Left lung (tissue), 4 donors: ENCODE measurements at regions not wholly inside any gene's neighbourhood (a gene's known extent, or its start where the extent isn't known, plus 50 kb on each side); places are given as distances from the start of the nearest gene placed in this dataset.

Experiments used
- ATAC-seq: fragments of 200-7000 bp; cut with Tn5 transposase; one replicate; pipeline ENCODE4 v1.9.1; 2020; ENCODE audit warnings: moderate library complexity
- DNase-seq, 4 donors: peaks; one replicate each; pipeline ENCODE4 v3.0.0-alpha.2; 2013 to 2020
- H3K27ac ChIP-seq, 2 donors: fragments of 200-600 bp; sonication (generic) in 1 of 2; one replicate each; pipeline versions ENCODE4 v1.5.0 to v1.8.0; 2020 to 2021
- H3K27me3 ChIP-seq, 2 donors: fragments of 200-600 bp; sonication (generic) in 1 of 2; one replicate each; pipeline versions ENCODE4 v1.5.0 to v1.8.0; 2020 to 2021
- H3K36me3 ChIP-seq, 2 donors: fragments of 200-600 bp; sonication (generic) in 1 of 2; one replicate each; pipeline versions ENCODE4 v1.5.0 to v1.8.0; 2020 to 2021
- H3K4me1 ChIP-seq, 2 donors: fragments of 200-600 bp; one replicate each; pipeline ENCODE4 v1.8.0; 2021
- H3K4me3 ChIP-seq, 2 donors: fragments of 200-600 bp; sonication (generic) in 1 of 2; one replicate each; pipeline versions ENCODE4 v1.5.0 to v1.8.0; 2020 to 2021; ENCODE audit warnings: mild to moderate bottlenecking in 1 of 2
- H3K9me3 ChIP-seq, 2 donors: fragments of 200-600 bp; sonication (generic) in 1 of 2; one replicate each; pipeline versions ENCODE4 v1.5.0 to v1.8.0; 2020 to 2021
- CTCF ChIP-seq, 2 donors: fragments of 200-600 bp; sonication (generic) in 1 of 2; IDR thresholded peaks; one replicate each; pipeline versions ENCODE4 v1.5.0 to v1.8.0; 2021; ENCODE audit warnings: antibody characterized with exemption in 2 of 2
- intact Hi-C, 2 donors: fragments of 100-400 bp; cut with DNase I; formaldehyde crosslinking; loops; one replicate each; pipeline versions ENCODE4 v1.11.2 to v1.14.2; 2022
- donor health status: DM: no; HTN: yes; CAD: no.
- donor health status: DM: no; HTN: no; CAD: no.

GRCh38 chr22:46081831-46082210, 68.5 kb upstream of the PPARA start:
- H3K27ac ChIP-seq, result peak overlapping the region; percentile 97 to 98
- H3K36me3 ChIP-seq, result peaks cover 0 to 32% of the 10 kb centered on the region in 2 donors
- no peaks in the 10 kb centered on the region for H3K9me3 ChIP-seq
- no peak for TF ChIP-seq CTCF (IDR thresholded peaks at IDR 0.05)
- peak overlapping the region; percentile 32 to 75 for H3K4me3 ChIP-seq
- ATAC-seq, result no peak
- peaks cover 45 to 87% of the 10 kb centered on the region in 2 donors for H3K4me1 ChIP-seq
- no peaks in the 10 kb centered on the region for H3K27me3 ChIP-seq
- DNase-seq, result peak in 1 of 4 donors; percentile 42
- intact Hi-C loops, result no loop called here

- H3K27me3 ChIP-seq, result no peaks in the 10 kb centered on the region
- H3K9me3 ChIP-seq, result no peaks in the 10 kb centered on the region
- peak overlapping the region; percentile 32 to 75 for H3K4me3 ChIP-seq
- intact Hi-C loops, result no loop called here
- H3K36me3 ChIP-seq, result peaks cover 0 to 40% of the 10 kb centered on the region in 2 donors
- peaks cover 53 to 87% of the 10 kb centered on the region in 2 donors for H3K4me1 ChIP-seq
- peak overlapping the region; percentile 97 to 98 for H3K27ac ChIP-seq
- DNase-seq, result no peak
- no peak for TF ChIP-seq CTCF (IDR thresholded peaks at IDR 0.05)
- ATAC-seq, result no peak
Measured at GRCh38 chr22:46082633-46083032, 67.7 kb upstream of the PPARA start.

DNA sequence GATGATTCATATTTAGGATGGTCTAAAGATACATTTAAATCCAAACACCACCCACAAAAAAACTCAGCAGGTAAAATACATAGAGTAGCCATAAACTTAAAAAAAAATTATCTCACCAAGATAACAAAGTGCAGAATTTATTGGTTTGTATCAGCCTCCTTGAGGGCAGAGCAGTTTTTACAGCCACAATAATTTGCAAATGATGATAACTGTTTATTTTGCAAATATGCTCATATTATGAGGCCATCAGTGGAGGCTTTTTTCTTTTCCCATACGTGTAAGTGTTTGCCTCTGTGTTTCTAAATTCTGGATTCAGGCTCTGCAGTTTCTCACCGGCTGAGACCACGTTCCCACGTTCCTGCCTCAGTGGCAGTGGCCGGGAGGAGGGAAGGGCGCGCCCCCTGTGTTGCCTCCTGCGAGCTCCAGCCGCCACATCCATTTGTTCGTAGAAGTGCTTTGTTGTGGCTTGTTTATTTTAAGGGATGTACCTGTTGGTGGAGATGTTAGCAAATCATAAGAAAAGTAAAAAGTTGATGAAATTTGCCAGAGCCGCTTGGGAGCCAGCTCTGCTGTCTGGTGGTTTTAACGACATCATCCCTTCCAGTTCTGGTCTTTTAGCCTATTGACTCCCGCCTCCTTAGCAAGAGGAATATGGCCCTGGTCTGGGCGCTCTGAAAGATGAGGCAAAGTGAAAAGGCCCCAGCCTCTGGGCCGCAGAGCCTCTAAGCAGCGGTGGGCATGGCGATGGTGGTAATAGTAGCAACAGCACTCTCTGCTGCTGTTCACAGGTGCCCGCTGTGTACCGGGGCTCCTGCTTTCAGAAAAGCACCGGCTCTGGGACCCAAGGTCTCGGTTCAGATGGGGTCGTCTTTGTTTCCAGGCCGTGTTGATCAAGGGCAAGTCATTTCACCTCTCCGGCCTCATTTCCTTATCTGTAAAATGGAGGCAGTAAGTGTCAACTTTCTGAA, 66.7 kb upstream of the PPARA start:
- DNase-seq (peak in 2 of 4 donors; percentile 27 to 50), ATAC-seq (no peak)
- Histone ChIP-seq H3K9me3 (no peaks in the 10 kb centered on the region), H3K27me3 (no peaks in the 10 kb centered on the region), H3K36me3 (peaks cover 0 to 51% of the 10 kb centered on the region in 2 donors), H3K27ac (peak overlapping the region; percentile 83 to 98), H3K4me3 (peak overlapping the region in 1 of 2 donors; percentile 38), H3K4me1 (peaks cover 52 to 87% of the 10 kb centered on the region in 2 donors)
- intact Hi-C loops, result no loop called here
- TF ChIP-seq CTCF (IDR thresholded peaks at IDR 0.05), result no peak

DNA sequence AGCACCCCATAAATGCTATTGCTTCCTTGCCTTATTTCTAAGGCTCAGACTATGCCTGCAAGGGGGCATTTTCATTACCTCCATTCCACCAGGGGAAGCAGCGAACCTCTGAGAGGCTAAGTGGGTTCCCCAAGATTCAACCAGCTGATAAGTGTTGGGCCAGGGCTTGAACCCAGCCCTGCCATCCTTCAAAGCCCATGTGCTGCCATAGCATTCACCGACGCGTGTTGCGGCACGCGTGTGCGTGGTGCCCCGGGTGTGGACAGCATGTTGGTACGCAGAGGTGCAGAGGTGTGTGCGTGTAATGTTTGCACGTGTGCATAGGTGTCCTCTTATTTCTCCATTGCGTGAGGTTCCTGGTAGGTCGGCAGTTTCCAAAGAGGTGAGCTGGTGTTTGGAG, 66.0 kb upstream of the PPARA start:
- no peak for TF ChIP-seq CTCF (IDR thresholded peaks at IDR 0.05)
- no peaks in the 10 kb centered on the region for H3K27me3 ChIP-seq
- peak overlapping the region in 1 of 2 donors; percentile 38 for H3K4me3 ChIP-seq
- H3K9me3 ChIP-seq, result no peaks in the 10 kb centered on the region
- DNase-seq, result peak in 1 of 4 donors; percentile 30
- H3K36me3 ChIP-seq, result peaks cover 0 to 55% of the 10 kb centered on the region in 2 donors
- no peak for ATAC-seq
- peaks cover 52 to 87% of the 10 kb centered on the region in 2 donors for H3K4me1 ChIP-seq
- H3K27ac ChIP-seq, result peak overlapping the region; percentile 83 to 98
- intact Hi-C loops, result no loop called here
